T-helper 2 cell treated with Interferon-gamma antibody and Interleukin-4, amounts not matched to agents 5 μg/mL and 100 μg/mL, for 36 hours (primary cell): ENCODE measurements at regions not wholly inside any gene's neighbourhood (a gene's known extent, or its start where the extent isn't known, plus 50 kb on each side); places are given as distances from the start of the nearest gene placed in this dataset.

Experiments
- DNase-seq: peaks from one replicate; pipeline ENCODE4 v3.0.0; 2021; ENCODE audit warnings: low spot score
- H3K27ac Mint-ChIP-seq: one replicate; pipeline ENCODE4 v1.8.0; 2021; ENCODE audit warnings: mild to moderate bottlenecking, mixed read lengths
- H3K27me3 Mint-ChIP-seq: one replicate; pipeline ENCODE4 v1.8.0; 2021; ENCODE audit warnings: low read depth, mixed read lengths
- H3K36me3 Mint-ChIP-seq: one replicate; pipeline ENCODE4 v1.8.0; 2021; ENCODE audit warnings: low read depth, mixed read lengths
- H3K4me1 Mint-ChIP-seq: one replicate; pipeline ENCODE4 v1.8.0; 2021; ENCODE audit warnings: low read depth, mixed read lengths
- H3K4me3 Mint-ChIP-seq: one replicate; pipeline ENCODE4 v1.8.0; 2022; ENCODE audit warnings: mild to moderate bottlenecking, moderate library complexity, mixed read lengths
- H3K9me3 Mint-ChIP-seq: one replicate; pipeline ENCODE4 v1.8.0; 2021; ENCODE audit warnings: mixed read lengths

- Mint-ChIP-seq H3K27me3 (no peaks in the 10 kb centered on the region), H3K4me1 (no peaks in the 10 kb centered on the region), H3K9me3 (peaks cover 14% of the 10 kb centered on the region), H3K36me3 (no peaks in the 10 kb centered on the region), H3K27ac (no peak overlapping the region), H3K4me3 (no peak overlapping the region)
- DNase-seq, result no peak
Observed at GRCh38 chr4:63728480-63729177, 680.6 kb downstream of the TECRL start.

DNA sequence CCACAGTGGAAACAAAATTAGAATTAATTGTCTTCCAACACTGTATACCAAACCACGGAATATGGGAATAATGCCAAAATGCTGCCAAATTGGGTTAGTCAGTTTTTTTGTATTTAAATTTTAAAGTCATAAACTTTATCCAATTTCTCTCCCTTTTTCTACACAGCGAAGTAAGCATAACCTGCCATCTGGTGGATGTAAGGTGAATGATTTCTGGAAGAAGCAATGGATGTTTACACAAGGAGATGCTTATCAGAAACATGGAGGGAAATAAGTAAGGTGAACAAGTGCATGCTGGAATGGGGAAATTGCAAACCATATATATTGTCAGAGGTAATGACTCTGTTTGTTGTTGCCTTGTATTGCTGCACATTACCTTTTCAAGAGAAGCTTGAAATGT, 691.9 kb downstream of the TECRL start:
- no peaks in the 10 kb centered on the region for H3K36me3 Mint-ChIP-seq
- H3K27me3 Mint-ChIP-seq, result no peaks in the 10 kb centered on the region
- H3K9me3 Mint-ChIP-seq, result peaks cover 26% of the 10 kb centered on the region
- H3K4me3 Mint-ChIP-seq, result no peak overlapping the region
- no peaks in the 10 kb centered on the region for H3K4me1 Mint-ChIP-seq
- no peak overlapping the region for H3K27ac Mint-ChIP-seq
- no peak for DNase-seq

DNA sequence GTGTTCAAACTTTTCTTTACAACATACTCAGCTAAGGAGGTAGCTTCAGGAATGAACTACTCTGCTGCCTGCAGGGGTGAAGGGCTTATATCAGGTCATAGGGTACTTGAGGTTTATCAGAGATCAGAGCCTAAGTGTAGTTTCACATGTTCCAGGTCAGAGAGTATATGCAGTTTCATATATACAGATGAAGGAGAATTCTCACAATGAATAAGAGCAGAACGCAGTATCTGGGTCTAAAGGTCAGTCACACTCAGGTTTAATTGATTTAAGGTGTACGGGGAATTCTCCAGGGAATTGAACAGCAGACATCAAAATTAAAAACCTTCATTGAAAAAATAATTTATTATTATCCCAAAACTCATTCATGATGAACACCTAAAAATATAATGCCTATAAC, 700.6 kb downstream of the TECRL start:
- Mint-ChIP-seq H3K4me1 (no peaks in the 10 kb centered on the region), H3K9me3 (peaks cover 33% of the 10 kb centered on the region), H3K27ac (no peak overlapping the region), H3K36me3 (no peaks in the 10 kb centered on the region), H3K27me3 (no peaks in the 10 kb centered on the region), H3K4me3 (no peak overlapping the region)
- no peak for DNase-seq

GRCh38 chr4:63700569-63700968, 708.7 kb downstream of the TECRL start:
- no peak for DNase-seq
- no peak overlapping the region for H3K27ac Mint-ChIP-seq
- peaks cover 11% of the 10 kb centered on the region for H3K9me3 Mint-ChIP-seq
- no peaks in the 10 kb centered on the region for H3K4me1 Mint-ChIP-seq
- no peaks in the 10 kb centered on the region for H3K36me3 Mint-ChIP-seq
- H3K27me3 Mint-ChIP-seq, result no peaks in the 10 kb centered on the region
- H3K4me3 Mint-ChIP-seq, result no peak overlapping the region

DNA sequence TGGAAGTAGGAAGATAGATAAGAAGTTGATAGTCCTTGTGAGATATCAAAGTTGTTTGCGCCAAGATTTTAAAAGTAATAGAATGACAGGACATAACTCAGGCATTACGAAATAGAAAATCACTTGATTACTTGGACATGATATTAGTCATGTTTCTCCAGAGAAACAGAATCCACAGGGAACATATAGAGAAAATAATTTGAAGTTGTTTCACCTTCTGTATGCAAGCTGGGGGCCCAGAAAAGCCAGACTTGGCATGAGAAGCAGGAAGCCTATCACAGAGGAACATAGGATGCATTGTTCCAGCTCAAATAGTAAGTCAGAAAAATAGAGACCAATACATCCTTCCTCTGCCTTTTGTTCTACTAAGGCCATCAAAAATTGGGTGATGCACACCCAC, 715.9 kb downstream of the TECRL start:
- no peaks in the 10 kb centered on the region for H3K4me1 Mint-ChIP-seq
- no peak overlapping the region for H3K27ac Mint-ChIP-seq
- no peaks in the 10 kb centered on the region for H3K36me3 Mint-ChIP-seq
- H3K4me3 Mint-ChIP-seq, result no peak overlapping the region
- no peaks in the 10 kb centered on the region for H3K27me3 Mint-ChIP-seq
- no peak for DNase-seq
- H3K9me3 Mint-ChIP-seq, result peaks cover 32% of the 10 kb centered on the region

- DNase-seq, result no peak
- Mint-ChIP-seq H3K36me3 (no peaks in the 10 kb centered on the region), H3K9me3 (peaks cover 7% of the 10 kb centered on the region), H3K27me3 (no peaks in the 10 kb centered on the region), H3K4me1 (no peaks in the 10 kb centered on the region), H3K4me3 (no peak overlapping the region), H3K27ac (no peak overlapping the region)
Observed at GRCh38 chr4:63678358-63678931, 730.8 kb downstream of the TECRL start.

DNA sequence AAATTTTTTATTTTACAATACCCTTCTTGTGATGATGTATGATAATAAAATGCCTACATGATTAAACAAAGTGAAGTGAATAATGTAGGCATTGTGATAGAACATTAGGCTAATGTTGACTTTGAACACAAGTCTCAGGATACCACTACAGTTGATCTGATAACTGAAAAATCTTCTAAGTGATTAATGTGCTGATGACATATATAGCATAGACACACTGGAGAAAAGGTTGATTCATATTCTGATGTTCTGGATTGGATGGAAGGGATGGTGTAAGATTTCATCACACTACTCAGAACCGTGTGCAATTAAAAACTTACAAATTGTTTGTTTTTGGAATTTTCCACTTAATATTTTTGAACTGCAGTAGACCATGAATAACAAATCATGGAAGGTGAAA, 738.5 kb downstream of the TECRL start:
- DNase-seq, result no peak
- Mint-ChIP-seq H3K27me3 (no peaks in the 10 kb centered on the region), H3K4me3 (no peak overlapping the region), H3K36me3 (no peaks in the 10 kb centered on the region), H3K4me1 (no peaks in the 10 kb centered on the region), H3K9me3 (peaks cover 36% of the 10 kb centered on the region), H3K27ac (no peak overlapping the region)

- Mint-ChIP-seq H3K9me3 (peaks cover 38% of the 10 kb centered on the region), H3K27ac (no peak overlapping the region), H3K36me3 (no peaks in the 10 kb centered on the region), H3K4me1 (no peaks in the 10 kb centered on the region), H3K27me3 (no peaks in the 10 kb centered on the region), H3K4me3 (no peak overlapping the region)
- no peak for DNase-seq
Observed at GRCh38 chr4:63663870-63664269, 745.4 kb downstream of the TECRL start.

GRCh38 chr4:63644396-63644795, 764.9 kb downstream of the TECRL start:
- Mint-ChIP-seq H3K4me1 (no peaks in the 10 kb centered on the region), H3K9me3 (peaks cover 14% of the 10 kb centered on the region), H3K27me3 (no peaks in the 10 kb centered on the region), H3K36me3 (no peaks in the 10 kb centered on the region), H3K27ac (no peak overlapping the region), H3K4me3 (no peak overlapping the region)
- no peak for DNase-seq

DNA sequence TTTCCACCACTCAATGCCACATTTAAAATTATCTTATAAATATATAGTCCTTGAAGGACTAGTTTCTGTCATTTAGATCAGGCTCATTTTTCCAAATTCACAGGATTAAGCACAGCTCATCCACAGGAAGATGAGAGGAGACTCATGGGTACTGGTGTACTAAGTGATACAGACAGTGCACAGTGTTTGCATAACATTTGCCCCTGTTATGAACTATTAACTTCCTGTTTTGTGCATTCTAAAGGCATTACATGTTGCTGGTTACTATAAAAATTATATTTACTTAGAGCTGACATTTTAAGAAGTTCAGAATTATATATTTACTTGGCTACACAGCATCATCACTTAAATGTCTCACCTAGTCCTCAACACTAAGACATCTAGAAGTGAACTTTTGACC, 772.0 kb downstream of the TECRL start:
- no peaks in the 10 kb centered on the region for H3K27me3 Mint-ChIP-seq
- DNase-seq, result no peak
- no peak overlapping the region for H3K27ac Mint-ChIP-seq
- H3K4me1 Mint-ChIP-seq, result no peaks in the 10 kb centered on the region
- no peak overlapping the region for H3K4me3 Mint-ChIP-seq
- H3K36me3 Mint-ChIP-seq, result no peaks in the 10 kb centered on the region
- peaks cover 25% of the 10 kb centered on the region for H3K9me3 Mint-ChIP-seq

GRCh38 chr4:63632858-63633257, 776.4 kb downstream of the TECRL start:
- H3K4me3 Mint-ChIP-seq, result no peak overlapping the region
- H3K4me1 Mint-ChIP-seq, result no peaks in the 10 kb centered on the region
- H3K9me3 Mint-ChIP-seq, result peaks cover 30% of the 10 kb centered on the region
- H3K27ac Mint-ChIP-seq, result no peak overlapping the region
- no peak for DNase-seq
- no peaks in the 10 kb centered on the region for H3K27me3 Mint-ChIP-seq
- H3K36me3 Mint-ChIP-seq, result no peaks in the 10 kb centered on the region

DNA sequence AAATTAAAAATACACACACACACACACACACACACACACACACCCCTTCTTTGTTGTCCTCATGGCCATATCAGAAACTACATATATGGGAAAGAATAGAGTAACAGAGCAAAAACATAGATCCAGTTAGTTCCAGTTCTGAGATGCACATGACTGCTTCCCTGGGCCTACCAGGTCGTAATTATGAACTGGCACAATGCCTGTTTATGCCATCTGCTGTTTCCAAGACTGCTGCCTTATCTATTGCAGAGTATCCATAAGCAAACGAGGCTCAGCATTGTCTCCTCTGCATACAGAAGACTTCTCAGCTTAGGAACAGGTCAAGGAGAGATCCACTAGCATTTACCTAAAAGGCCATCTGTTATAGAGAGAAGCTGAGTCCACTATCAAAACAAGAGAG, 789.0 kb downstream of the TECRL start:
- H3K9me3 Mint-ChIP-seq, result peaks cover 28% of the 10 kb centered on the region
- DNase-seq, result no peak
- H3K27me3 Mint-ChIP-seq, result no peaks in the 10 kb centered on the region
- no peak overlapping the region for H3K27ac Mint-ChIP-seq
- no peaks in the 10 kb centered on the region for H3K4me1 Mint-ChIP-seq
- no peaks in the 10 kb centered on the region for H3K36me3 Mint-ChIP-seq
- no peak overlapping the region for H3K4me3 Mint-ChIP-seq

- Mint-ChIP-seq H3K4me1 (no peaks in the 10 kb centered on the region), H3K4me3 (no peak overlapping the region), H3K27me3 (no peaks in the 10 kb centered on the region), H3K27ac (no peak overlapping the region), H3K36me3 (no peaks in the 10 kb centered on the region), H3K9me3 (peaks cover 25% of the 10 kb centered on the region)
- DNase-seq, result no peak
Observed at GRCh38 chr4:63619771-63620170, 789.5 kb downstream of the TECRL start.

GRCh38 chr4:63618883-63619718, 790.1 kb downstream of the TECRL start:
- DNase-seq, result no peak
- no peak overlapping the region for H3K4me3 Mint-ChIP-seq
- H3K27ac Mint-ChIP-seq, result no peak overlapping the region
- peaks cover 20% of the 10 kb centered on the region for H3K9me3 Mint-ChIP-seq
- H3K4me1 Mint-ChIP-seq, result no peaks in the 10 kb centered on the region
- no peaks in the 10 kb centered on the region for H3K27me3 Mint-ChIP-seq
- no peaks in the 10 kb centered on the region for H3K36me3 Mint-ChIP-seq
